Keratinocyte (primary cell): ENCODE measurements at regions not wholly inside any gene's neighbourhood (a gene's known extent, or its start where the extent isn't known, plus 50 kb on each side); places are given as distances from the start of the nearest gene placed in this dataset.
"Not testable (repeated sequence)": the region's sequence is repeated elsewhere in the genome, so short reads cannot be mapped to it uniquely, and the experiment has no call there.

Source experiments
- DNase-seq: peaks from one replicate; pipeline ENCODE4 v3.0.0-alpha.2; 2011; ENCODE audit warnings: low read depth, missing footprints, low spot score
- FAIRE-seq: peaks from 2 replicates; lab custom pipeline; 2011; peaks lifted over from hg19 to GRCh38; lab: Jason Lieb, UNC
- H2AFZ ChIP-seq: 2 replicates; pipeline ENCODE4 v1.6.0; 2012; ENCODE audit warnings: low read length, control low read depth, inconsistent platforms; ENCODE audit not compliant: control insufficient read depth
- H3K27ac ChIP-seq: 2 replicates; pipeline ENCODE4 v1.5.1; 2011; ENCODE audit warnings: low read length; ENCODE audit not compliant: control insufficient read depth, insufficient read depth
- H3K27me3 ChIP-seq: 3 replicates; pipeline ENCODE4 v1.6.0; 2011; ENCODE audit warnings: low read length; ENCODE audit not compliant: control insufficient read depth, insufficient read depth; ENCODE audit errors: extremely low read depth
- H3K36me3 ChIP-seq, 2 experiments: 2 replicates in 1 of 2; 3 replicates in 1 of 2; pipeline ENCODE4 v1.5.1; 2011; ENCODE audit warnings: low read length in 2 of 2, mild to moderate bottlenecking in 1 of 2; ENCODE audit not compliant: control insufficient read depth in 2 of 2, insufficient read depth in 2 of 2; ENCODE audit errors: extremely low read depth in 1 of 2
- H3K4me1 ChIP-seq: 3 replicates; pipeline ENCODE4 v1.5.1; 2011; ENCODE audit warnings: low read length; ENCODE audit not compliant: control insufficient read depth, insufficient read depth; ENCODE audit errors: extremely low read depth
- H3K4me2 ChIP-seq: 3 replicates; pipeline ENCODE4 v1.6.0; 2011; ENCODE audit warnings: low read depth, low read length; ENCODE audit not compliant: control insufficient read depth, insufficient read depth; ENCODE audit errors: extremely low read depth
- H3K4me3 ChIP-seq, 3 experiments: fragments of 200-600 bp in 1 of 3; sonication (generic) in 1 of 3; 2 replicates in 2 of 3; 3 replicates in 1 of 3; pipeline ENCODE4 v1.5.1; 2011 to 2016; ENCODE audit warnings: low read length in 3 of 3, mild to moderate bottlenecking in 3 of 3, control low read depth in 2 of 3, inconsistent platforms in 1 of 3, low read depth in 1 of 3, mixed read lengths in 1 of 3, mixed run types in 1 of 3, moderate library complexity in 1 of 3; ENCODE audit not compliant: control insufficient read depth in 2 of 3, insufficient read depth in 2 of 3; ENCODE audit errors: extremely low read depth in 1 of 3
- H3K79me2 ChIP-seq: 2 replicates; pipeline ENCODE4 v1.6.0; 2012; ENCODE audit warnings: low read length; ENCODE audit not compliant: control insufficient read depth, insufficient read depth
- H3K9ac ChIP-seq: 3 replicates; pipeline ENCODE4 v1.6.0; 2011; ENCODE audit warnings: low read length; ENCODE audit not compliant: control insufficient read depth, insufficient read depth; ENCODE audit errors: extremely low read depth
- H3K9me1 ChIP-seq: 3 replicates; pipeline ENCODE4 v1.6.0; 2011; ENCODE audit warnings: low read length; ENCODE audit not compliant: control insufficient read depth, insufficient read depth; ENCODE audit errors: extremely low read depth
- H3K9me3 ChIP-seq: 2 replicates; pipeline ENCODE4 v1.5.1; 2012; ENCODE audit warnings: low read depth, low read length; ENCODE audit not compliant: control insufficient read depth
- H4K20me1 ChIP-seq: 3 replicates; pipeline ENCODE4 v1.6.0; 2011; ENCODE audit warnings: low read length; ENCODE audit not compliant: control insufficient read depth, insufficient read depth; ENCODE audit errors: extremely low read depth
- dilution Hi-C: fragments of 300-500 bp; cut with MboI; formaldehyde crosslinking; loops from one replicate; pipeline ENCODE4 v1.7.0; 2020; ENCODE audit warnings: low sequenced_read_pairs; ENCODE audit not compliant: extremely low pct_ligation_motif_present

DNA sequence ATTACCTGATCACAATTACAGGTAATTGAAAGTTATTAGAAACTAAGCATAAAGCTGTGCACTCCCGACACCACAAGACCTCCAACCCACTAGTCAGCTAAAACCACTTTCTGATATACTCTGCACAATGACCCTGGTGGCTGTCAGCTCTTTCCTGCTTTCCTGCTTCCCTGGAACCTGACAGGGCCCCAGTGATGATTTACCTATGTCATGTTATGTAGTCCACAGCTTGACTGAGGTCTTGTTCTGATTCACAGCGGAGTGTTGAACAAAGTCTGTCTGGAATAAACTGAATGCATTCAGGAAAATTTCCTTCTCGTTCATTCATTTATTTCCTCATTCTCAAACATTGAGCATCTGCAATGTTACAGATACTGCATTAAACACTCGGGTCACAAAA is 136.5 kb downstream of the SPDYE17 start:
- H4K20me1 ChIP-seq, H3K4me2 ChIP-seq, H3K4me1 ChIP-seq, H3K27ac ChIP-seq, H3K79me2 ChIP-seq, H3K4me3 ChIP-seq, FAIRE-seq, DNase-seq, H3K9ac ChIP-seq, H3K9me3 ChIP-seq, H3K36me3 ChIP-seq, H2AFZ ChIP-seq, H3K27me3 ChIP-seq, H3K9me1 ChIP-seq, dilution Hi-C loops: not testable (repeated sequence)

DNA sequence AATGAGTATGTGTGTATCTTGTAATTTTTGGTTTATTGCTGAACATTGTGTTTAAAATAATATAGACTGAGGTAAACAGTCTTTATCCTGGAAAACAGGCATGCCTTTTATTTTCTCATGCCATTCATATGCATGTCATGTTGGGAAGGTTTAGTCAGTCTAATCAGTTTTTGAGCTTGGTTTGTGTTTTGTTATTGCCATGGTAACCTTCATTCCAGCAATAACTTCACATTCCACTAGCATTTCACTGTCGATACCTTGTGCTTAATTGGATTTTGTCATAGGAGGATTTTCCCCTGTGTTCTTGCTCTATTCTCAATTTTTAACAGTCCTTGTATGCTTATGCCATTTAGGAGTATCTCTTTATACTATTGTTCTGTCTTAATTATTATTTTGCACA is 140.4 kb downstream of the SPDYE17 start:
- H3K4me3 ChIP-seq, H4K20me1 ChIP-seq, H3K9ac ChIP-seq, H3K4me2 ChIP-seq, H3K9me3 ChIP-seq, H3K36me3 ChIP-seq, H2AFZ ChIP-seq, dilution Hi-C loops, H3K27ac ChIP-seq, H3K4me1 ChIP-seq, DNase-seq, H3K27me3 ChIP-seq, H3K9me1 ChIP-seq, H3K79me2 ChIP-seq: not testable (repeated sequence)
- peak; percentile 9 for FAIRE-seq

DNA sequence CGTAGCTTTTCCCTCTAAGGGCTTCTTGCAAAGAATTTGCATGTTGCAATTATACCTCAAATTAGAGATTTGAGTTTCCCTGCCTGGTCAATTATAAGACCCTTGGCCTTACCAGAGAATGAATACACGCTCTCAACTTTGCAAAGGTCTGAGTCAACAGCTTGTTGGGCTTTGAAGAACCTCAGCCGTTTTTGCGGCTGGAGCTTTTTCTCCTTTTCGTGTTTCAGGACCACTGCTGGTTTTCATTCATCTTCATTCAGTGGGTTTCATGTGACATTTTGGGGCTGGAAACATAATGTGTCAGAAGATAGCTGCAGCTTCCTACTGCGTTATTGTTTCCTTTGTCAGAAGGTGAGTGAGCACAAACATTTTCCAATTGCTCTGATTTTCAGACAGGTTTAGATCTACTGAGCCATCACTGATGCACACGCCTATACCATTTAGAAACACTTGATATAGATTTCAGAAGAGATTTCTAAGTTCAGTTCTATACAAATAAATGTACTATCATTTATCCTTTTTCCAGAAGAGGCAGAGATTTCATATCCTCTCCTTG is 152.3 kb downstream of the SPDYE17 start:
- H2AFZ ChIP-seq: not testable (repeated sequence)
- FAIRE-seq: peak; percentile 41

DNA sequence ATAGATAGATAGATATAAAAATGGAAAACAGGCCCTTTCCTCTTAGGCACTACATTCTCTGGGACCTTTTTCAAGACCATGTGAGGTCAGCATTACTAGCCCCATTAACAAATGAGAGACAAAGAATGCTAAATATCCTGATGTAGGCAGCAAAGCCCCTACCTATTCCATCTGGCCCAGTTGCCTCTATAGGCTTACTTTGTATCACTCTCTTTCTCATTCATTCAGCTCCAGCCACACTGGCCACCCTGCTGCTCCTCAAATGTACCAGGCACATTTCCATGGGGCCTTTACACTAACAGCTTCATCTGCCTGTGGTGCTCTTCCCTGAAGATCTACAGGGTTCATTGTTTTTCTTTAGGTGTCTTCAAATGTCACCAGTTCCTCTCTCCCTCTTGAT is 156.4 kb downstream of the SPDYE17 start:
- H3K4me2 ChIP-seq, H3K27ac ChIP-seq, H3K27me3 ChIP-seq, H3K4me3 ChIP-seq, H3K79me2 ChIP-seq, H3K4me1 ChIP-seq, H3K9me1 ChIP-seq, DNase-seq, H3K9ac ChIP-seq, H3K36me3 ChIP-seq, dilution Hi-C loops, H2AFZ ChIP-seq, H4K20me1 ChIP-seq, H3K9me3 ChIP-seq: not testable (repeated sequence)
- peak; percentile 46 for FAIRE-seq

More for the DNA sequence above, 152.3 kb downstream of the SPDYE17 start:
- H3K4me1 ChIP-seq, DNase-seq, dilution Hi-C loops, H4K20me1 ChIP-seq, H3K4me3 ChIP-seq, H3K9ac ChIP-seq, H3K27me3 ChIP-seq, H3K27ac ChIP-seq, H3K36me3 ChIP-seq, H3K4me2 ChIP-seq, H3K9me3 ChIP-seq, H3K79me2 ChIP-seq, H3K9me1 ChIP-seq: not testable (repeated sequence)

DNA sequence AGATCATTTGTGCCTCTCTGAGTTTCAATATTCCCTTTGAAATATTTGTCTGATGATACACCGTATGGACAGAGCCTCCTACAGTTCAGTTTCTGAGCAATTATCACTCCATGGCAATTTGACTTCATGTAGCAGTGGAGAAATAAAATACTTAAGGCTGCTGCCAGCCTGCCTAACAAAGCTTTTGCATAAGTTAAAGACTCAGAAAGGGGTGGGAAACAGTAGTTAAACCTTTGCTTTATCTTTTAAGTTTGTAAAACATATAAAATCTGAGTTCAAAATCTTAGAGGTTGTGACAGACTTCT is 161.7 kb downstream of the SPDYE17 start:
- H4K20me1 ChIP-seq, H3K4me1 ChIP-seq, H3K9me1 ChIP-seq, H3K27me3 ChIP-seq, H3K27ac ChIP-seq, H3K9ac ChIP-seq, H3K4me3 ChIP-seq, H3K36me3 ChIP-seq, dilution Hi-C loops, H3K9me3 ChIP-seq, DNase-seq, H2AFZ ChIP-seq, H3K4me2 ChIP-seq, H3K79me2 ChIP-seq: not testable (repeated sequence)
- FAIRE-seq: peak; percentile 65
